K562 (cell line): ENCODE measurements at regions not wholly inside any gene's neighbourhood (a gene's known extent, or its start where the extent isn't known, plus 50 kb on each side); places are given as distances from the start of the nearest gene placed in this dataset.

ENCODE experiments used
- ATAC-seq: fragments of 200-7000 bp; cut with Tn5 transposase; 3 replicates; pipeline ENCODE4 v1.9.1; 2020; ENCODE audit warnings: moderate library complexity
- BruUV-seq: library from RNA; stranded (reverse); fragments of 400-500 nt; replicated peaks from 2 replicates; lab custom pipeline; 2021; lab: Mats Ljungman, UMichigan
- CTCF ChIA-PET: fragments of 300-600 bp; formaldehyde crosslinking; extraction: SDS; loops from one replicate; lab custom pipeline; 2021; ENCODE audit warnings: low intra/inter-chr PET ratio; lab: Yijun Ruan, JAX
- POLR2A ChIA-PET: fragments of 300-600, 350-650 bp; sonication (Branson Sonifier 250); formaldehyde crosslinking; extraction: SDS; loops from one replicate; lab custom pipeline; 2021; ENCODE audit warnings: antibody characterized with exemption, inconsistent platforms; lab: Yijun Ruan, JAX
- DNase-seq, 4 experiments: peaks; one replicate each; pipeline versions ENCODE4 v3.0.0 to v3.0.0-alpha.2; 2011 to 2018; ENCODE audit warnings: low spot score in 3 of 4, mixed read lengths in 3 of 4; ENCODE audit errors: extremely low read depth in 1 of 4
- FAIRE-seq: peaks from 2 replicates; lab custom pipeline; 2011; peaks lifted over from hg19 to GRCh38; lab: Jason Lieb, UNC
- H2AFZ ChIP-seq: 2 replicates; pipeline ENCODE4 v1.6.0; 2011; ENCODE audit warnings: low read depth, low read length, control low read depth, inconsistent platforms
- H3K27ac ChIP-seq: fragments of 200-600 bp; 3 replicates; pipeline ENCODE4 v1.8.0; 2011; ENCODE audit warnings: low read depth, mild to moderate bottlenecking, control low read depth, inconsistent platforms, low read length, moderate library complexity, mixed read lengths; ENCODE audit errors: extremely low read depth
- H3K27me3 ChIP-seq, 2 experiments: fragments of 300-600 bp in 1 of 2; 2 replicates in 1 of 2; 3 replicates in 1 of 2; pipeline versions ENCODE4 v1.6.0 to v1.8.0; 2011; ENCODE audit warnings: inconsistent platforms in 2 of 2, low read length in 2 of 2, mild to moderate bottlenecking in 1 of 2, mixed read lengths in 1 of 2, moderate library complexity in 1 of 2; ENCODE audit not compliant: control insufficient read depth in 2 of 2, insufficient read depth in 2 of 2
- H3K36me3 ChIP-seq: fragments of 300-600 bp; 3 replicates; pipeline ENCODE4 v1.8.0; 2011; ENCODE audit warnings: mild to moderate bottlenecking, low read length, inconsistent platforms; ENCODE audit not compliant: control insufficient read depth, insufficient read depth
- H3K4me1 ChIP-seq, 2 experiments: fragments of 200-600 bp in 1 of 2; replicated peaks in 1 of 2; 2 replicates in 1 of 2; 3 replicates in 1 of 2; pipeline versions ENCODE4 v1.5.1 to v1.8.0; 2011; ENCODE audit warnings: inconsistent platforms in 2 of 2, low read length in 2 of 2, mild to moderate bottlenecking in 1 of 2, mixed read lengths in 1 of 2, moderate library complexity in 1 of 2; ENCODE audit not compliant: control insufficient read depth in 2 of 2, insufficient read depth in 2 of 2
- H3K4me2 ChIP-seq: 2 replicates; pipeline ENCODE4 v1.6.1; 2011; ENCODE audit warnings: low read length, control low read depth, inconsistent platforms, mixed read lengths; ENCODE audit not compliant: insufficient read depth
- H3K4me3 ChIP-seq: fragments of 200-600 bp; sonication (generic), shearing (Covaris generic); 2 replicates; pipeline ENCODE4 v1.5.1; 2016; ENCODE audit warnings: control low read depth, inconsistent platforms
- H3K79me2 ChIP-seq: fragments of 200-600 bp; 3 replicates; pipeline ENCODE4 v1.8.0; 2011; ENCODE audit warnings: low read length, inconsistent platforms; ENCODE audit not compliant: control insufficient read depth, insufficient read depth
- H3K9ac ChIP-seq, 2 experiments: 2 replicates each; pipeline versions ENCODE4 v1.6.0 to v1.6.1; 2011; ENCODE audit warnings: low read depth in 2 of 2, low read length in 2 of 2, control low read depth in 1 of 2, inconsistent platforms in 1 of 2, mild to moderate bottlenecking in 1 of 2, mixed read lengths in 1 of 2; ENCODE audit not compliant: insufficient read depth in 1 of 2
- H3K9me1 ChIP-seq: one replicate; pipeline ENCODE4 v1.6.0; 2011; ENCODE audit warnings: inconsistent platforms, mild to moderate bottlenecking, low read length, moderate library complexity; ENCODE audit not compliant: control insufficient read depth, insufficient read depth
- H3K9me3 ChIP-seq: replicated peaks from 2 replicates; pipeline ENCODE4 v1.5.1; 2011; ENCODE audit warnings: low read depth, low read length, inconsistent platforms; ENCODE audit not compliant: control insufficient read depth, insufficient read depth
- H4K20me1 ChIP-seq: replicated peaks from 2 replicates; pipeline ENCODE4 v1.6.1; 2011; ENCODE audit warnings: low read length, inconsistent platforms, mixed read lengths; ENCODE audit not compliant: control insufficient read depth, insufficient read depth
- ARHGAP35 ChIP-seq: fragments of 450-650 bp; IDR thresholded peaks from 2 replicates; pipeline ENCODE4 v1.6.1; 2018; ENCODE audit not compliant: partially characterized antibody
- CHD1 ChIP-seq: fragments of 200-600 bp; sonication (generic); IDR thresholded peaks from one replicate; pipeline ENCODE4 v1.6.1; 2012; ENCODE audit warnings: mild to moderate bottlenecking, moderate library complexity, low read length, inconsistent platforms
- COPS2 ChIP-seq: fragments of 450-650 bp; conservative IDR thresholded peaks from 2 replicates; pipeline ENCODE4 v1.6.1; 2016; ENCODE audit warnings: mild to moderate bottlenecking, moderate library complexity
- FIP1L1 ChIP-seq: fragments of 200-400 bp; formaldehyde crosslinking; IDR thresholded peaks from 2 replicates; pipeline ENCODE4 v1.6.1; 2018; ENCODE audit warnings: mild to moderate bottlenecking, low read depth, low read length; ENCODE audit not compliant: poor library complexity, severe bottlenecking
- FOS ChIP-seq: IDR thresholded peaks from 3 replicates; pipeline ENCODE4 v1.6.1; 2011; ENCODE audit not compliant: insufficient read length; ENCODE audit errors: extremely low read depth
- GABPA ChIP-seq: fragments of 200-800 bp; sonication (Bioruptor generic); conservative IDR thresholded peaks from 2 replicates; pipeline ENCODE4 v1.6.1; 2016; ENCODE audit warnings: low read depth, missing genetic modification characterization, missing compliant biosample characterization
- HDAC2 ChIP-seq: fragments of 450-650 bp; IDR thresholded peaks from 2 replicates; pipeline ENCODE4 v1.6.1; 2016; ENCODE audit warnings: mild to moderate bottlenecking
- MEIS2 ChIP-seq: fragments of 450-650 bp; IDR thresholded peaks from 2 replicates; pipeline ENCODE4 v1.6.1; 2014; ENCODE audit warnings: mild to moderate bottlenecking; ENCODE audit not compliant: partially characterized antibody
- NR4A1 ChIP-seq, 2 experiments: fragments of 250-450 bp in 1 of 2; fragments of 450-650 bp in 1 of 2; sonication (Bioruptor Pico) in 1 of 2; IDR thresholded peaks; 2 replicates each; pipeline versions ENCODE4 v1.4.0 to v1.6.1; 2016 to 2020; ENCODE audit warnings: mild to moderate bottlenecking in 2 of 2, missing compliant biosample characterization in 1 of 2, missing genetic modification characterization in 1 of 2, moderate library complexity in 1 of 2
- RFX7 ChIP-seq: fragments of 250-450 bp; sonication (Bioruptor Pico); IDR thresholded peaks from 2 replicates; pipeline ENCODE4 v1.5.1; 2021; ENCODE audit warnings: mild to moderate bottlenecking
- SIN3A ChIP-seq, 2 experiments: fragments of 150-350 bp in 1 of 2; IDR thresholded peaks; 2 replicates each; pipeline ENCODE4 v1.6.1; 2011 to 2016; ENCODE audit warnings: borderline replicate concordance in 2 of 2, low read depth in 2 of 2, low read length in 2 of 2, mild to moderate bottlenecking in 2 of 2, moderate library complexity in 2 of 2; ENCODE audit not compliant: control insufficient read depth in 1 of 2
- TFE3 ChIP-seq: fragments of 450-650 bp; formaldehyde crosslinking; IDR thresholded peaks from 2 replicates; pipeline ENCODE4 v1.4.0; 2020; ENCODE audit warnings: mild to moderate bottlenecking, mixed read lengths
- ZNF347 ChIP-seq: fragments of 450-650 bp; formaldehyde crosslinking; IDR thresholded peaks from 2 replicates; pipeline ENCODE4 v1.4.0; 2020; ENCODE audit warnings: low read depth, mild to moderate bottlenecking, moderate library complexity
- ZNF717 ChIP-seq: fragments of 250-450 bp; sonication (Bioruptor Pico); IDR thresholded peaks from 2 replicates; pipeline ENCODE4 v1.5.0; 2021
- ZNF785 ChIP-seq: fragments of 250-450 bp; sonication (Bioruptor Pico); IDR thresholded peaks from 2 replicates; pipeline ENCODE4 v1.4.0; 2020; ENCODE audit warnings: mild to moderate bottlenecking
- WGBS: fragments of 100-300 bp; shearing (Covaris generic); methylation state at CpG from one replicate; pipeline ENCODE4 v1.1.6; 2016; ENCODE audit warnings: low coverage, mixed read lengths; ENCODE audit not compliant: insufficient coverage; ENCODE audit errors: missing lambda C conversion rate; 5-methylcytosine and 5-hydroxymethylcytosine counted together
- in situ Hi-C: fragments of 300-500 bp; cut with MboI; formaldehyde crosslinking; loops from 4 replicates; pipeline ENCODE4 v1.15.0; 2018; ENCODE audit warnings: inconsistent platforms, mixed read lengths
- intact Hi-C: fragments of 100-400 bp; cut with micrococcal nuclease; formaldehyde crosslinking; loops from 2 replicates; pipeline ENCODE4 v1.14.2; 2022

- Histone ChIP-seq H3K79me2 (no peaks in the 10 kb centered on the region), H3K27ac (no peak overlapping the region), H3K9me1 (no peaks in the 10 kb centered on the region), H3K9me3 (no peaks in the 10 kb centered on the region), H3K4me1 (peaks cover 0 to 4% of the 10 kb centered on the region in 2 experiments; a peak in 1 of 5 replicates), H3K4me3 (no peak overlapping the region), H3K36me3 (no peaks in the 10 kb centered on the region), H3K4me2 (no peak overlapping the region), H4K20me1 (no peaks in the 10 kb centered on the region), H3K27me3 (peaks cover 2 to 15% of the 10 kb centered on the region in 2 experiments; a peak in 3 of 5 replicates), H3K9ac (no peak overlapping the region), H2AFZ (no peak overlapping the region)
- ATAC-seq = no peak
- ChIA-PET POLR2A (interaction anchor here (0.8 kb wide), 1 partner anchor 167 kb away, joined by 3 read pairs; no protein-coding TSS in a partner anchor), CTCF (no interaction called here)
- no peak for FAIRE-seq
- no peak for TF ChIP-seq ZNF347
- TF ChIP-seq MEIS2 = no peak
- TF ChIP-seq FIP1L1 = no peak
- TF ChIP-seq NR4A1 (CRISPR knock-in tag; IDR thresholded peaks at IDR 0.05) = no peak
- no peak for TF ChIP-seq NR4A1 (tag; IDR thresholded peaks at IDR 0.05)
- no peak for TF ChIP-seq ZNF717 (CRISPR knock-in tag)
- TF ChIP-seq ARHGAP35 = no peak
- no peak for TF ChIP-seq GABPA
- no peak for TF ChIP-seq CHD1
- no peak for TF ChIP-seq HDAC2
- no peak for TF ChIP-seq FOS
- TF ChIP-seq ZNF785 (CRISPR knock-in tag) = no peak
- no peak for TF ChIP-seq COPS2
- TF ChIP-seq SIN3A (IDR thresholded peaks at IDR 0.05; ENCODE audit: borderline replicate concordance in 2 of 2, control insufficient read depth in 1 of 2, low read depth in 2 of 2, low read length in 2 of 2) = no peak
- TF ChIP-seq TFE3 (CRISPR knock-in tag) = no peak
- TF ChIP-seq RFX7 = no peak
- no peak for DNase-seq
- WGBS = 0% methylated on average over 4 of the region's 4 CpGs
- intact Hi-C loops = loop anchor here (10.0 kb wide), 1 partner anchor 155 kb away; no protein-coding TSS in a partner anchor
- BruUV-seq = no TSS peak
- in situ Hi-C loops = no loop called here
Observed at GRCh38 chr12:111029305-111029704, 108.9 kb upstream of the MYL2 start.
